NCI-H2081 treated with DMSO at 0.1 percent for 48 hours (cell line): ENCODE measurements at regions not wholly inside any gene's neighbourhood (a gene's known extent, or its start where the extent isn't known, plus 50 kb on each side); places are given as distances from the start of the nearest gene placed in this dataset.
"Not testable (repeated sequence)": the region's sequence is repeated elsewhere in the genome, so short reads cannot be mapped to it uniquely, and the experiment has no call there.

Source experiments
- DNase-seq: peaks from one replicate; lab custom pipeline; 2025; lab: John Stamatoyannopoulos, UW

- DNase-seq, result no peak
These were observed 77.6 kb upstream of the IGLL5 start for GRCh38 chr22:22810018-22810427.

GRCh38 chr22:22810471-22810870, 77.1 kb upstream of the IGLL5 start:
- no peak for DNase-seq

GRCh38 chr22:22811016-22812009, 76.3 kb upstream of the IGLL5 start:
- DNase-seq, result no peak

- no peak for DNase-seq
These were observed 75.3 kb upstream of the IGLL5 start for GRCh38 chr22:22812031-22812905.

GRCh38 chr22:22813126-22814075, 74.2 kb upstream of the IGLL5 start:
- no peak for DNase-seq

GRCh38 chr22:22814666-22815396, 72.8 kb upstream of the IGLL5 start:
- DNase-seq, result no peak

GRCh38 chr22:22815397-22816170, 72.0 kb upstream of the IGLL5 start:
- no peak for DNase-seq

GRCh38 chr22:22816171-22816514, 71.5 kb upstream of the IGLL5 start:
- no peak for DNase-seq

- no peak for DNase-seq
These were observed 70.7 kb upstream of the IGLL5 start for GRCh38 chr22:22816766-22817410.

- DNase-seq, result no peak
These were observed 70.0 kb upstream of the IGLL5 start for GRCh38 chr22:22817468-22818201.

- DNase-seq, result no peak
These were observed 69.4 kb upstream of the IGLL5 start for GRCh38 chr22:22818202-22818538.

GRCh38 chr22:22818861-22819855, 68.5 kb upstream of the IGLL5 start:
- DNase-seq, result no peak

GRCh38 chr22:22820076-22820475, 67.5 kb upstream of the IGLL5 start:
- DNase-seq, result no peak

GRCh38 chr22:22820626-22821025, 67.0 kb upstream of the IGLL5 start:
- no peak for DNase-seq

- no peak for DNase-seq
These were observed 66.3 kb upstream of the IGLL5 start for GRCh38 chr22:22821340-22821739.

GRCh38 chr22:22822106-22822505, 65.5 kb upstream of the IGLL5 start:
- no peak for DNase-seq

- DNase-seq, result not testable (repeated sequence)
These were observed 65.1 kb upstream of the IGLL5 start for GRCh38 chr22:22822553-22822952.
